IMR-90 (cell line): ENCODE measurements at regions not wholly inside any gene's neighbourhood (a gene's known extent, or its start where the extent isn't known, plus 50 kb on each side); places are given as distances from the start of the nearest gene placed in this dataset.

ENCODE experiments used
- ATAC-seq: fragments of 200-7000 bp; cut with Tn5 transposase; 2 replicates; pipeline ENCODE4 v1.9.1; 2020; ENCODE audit warnings: low read depth, mild to moderate bottlenecking, moderate library complexity
- BruUV-seq: library from RNA; stranded (reverse); fragments of 400-500 nt; replicated peaks from 2 replicates; lab custom pipeline; 2021; lab: Mats Ljungman, UMichigan
- CTCF ChIA-PET: fragments of 300-600 bp; formaldehyde crosslinking; extraction: SDS; loops from one replicate; lab custom pipeline; 2021; ENCODE audit warnings: antibody characterized with exemption; lab: Yijun Ruan, JAX
- POLR2A ChIA-PET: fragments of 300-600 bp; sonication (Branson Sonifier 250); formaldehyde crosslinking; loops from one replicate; lab custom pipeline; 2022; ENCODE audit warnings: antibody characterized with exemption; ENCODE audit not compliant: unreplicated experiment; lab: Charles Lee
- DNase-seq: peaks from one replicate; pipeline ENCODE4 v3.0.0; 2013
- H2AFZ ChIP-seq: replicated peaks from 2 replicates; pipeline ENCODE3; 2013; ENCODE audit warnings: low read length, mild to moderate bottlenecking; ENCODE audit not compliant: poor library complexity
- H2AK5ac ChIP-seq: 2 replicates; pipeline ENCODE4 v1.6.1; 2013; ENCODE audit warnings: low read depth, low read length, inconsistent platforms
- H2AK9ac ChIP-seq: replicated peaks from 2 replicates; pipeline ENCODE3; 2013; ENCODE audit warnings: mild to moderate bottlenecking, low read depth, low read length, moderate library complexity; ENCODE audit not compliant: poor library complexity
- H2BK120ac ChIP-seq: 2 replicates; pipeline ENCODE4 v1.6.1; 2013; ENCODE audit warnings: low read depth, low read length, inconsistent platforms
- H2BK15ac ChIP-seq: 3 replicates; pipeline ENCODE4 v1.6.1; 2013; ENCODE audit warnings: low read depth, low read length, inconsistent platforms
- H2BK20ac ChIP-seq: 2 replicates; pipeline ENCODE4 v1.6.1; 2013; ENCODE audit warnings: low read depth, mild to moderate bottlenecking, inconsistent platforms, low read length, moderate library complexity
- H2BK5ac ChIP-seq: 2 replicates; pipeline ENCODE4 v1.6.1; 2013; ENCODE audit warnings: mild to moderate bottlenecking, low read depth, low read length, inconsistent platforms; ENCODE audit not compliant: poor library complexity, severe bottlenecking
- H3K14ac ChIP-seq: replicated peaks from 2 replicates; pipeline ENCODE4 v1.6.1; 2013; ENCODE audit warnings: low read depth, low read length, inconsistent platforms
- H3K18ac ChIP-seq: 2 replicates; pipeline ENCODE4 v1.6.1; 2013; ENCODE audit warnings: low read depth, low read length, control low read depth
- H3K23ac ChIP-seq: 2 replicates; pipeline ENCODE4 v1.6.1; 2013; ENCODE audit warnings: low read depth, low read length, inconsistent platforms
- H3K27ac ChIP-seq: 2 replicates; pipeline ENCODE4 v1.5.1; 2013; ENCODE audit warnings: mild to moderate bottlenecking, control low read depth, low read length; ENCODE audit not compliant: insufficient read depth
- H3K27me3 ChIP-seq: 2 replicates; pipeline ENCODE4 v1.6.1; 2013; ENCODE audit warnings: low read length; ENCODE audit not compliant: control insufficient read depth, insufficient read depth
- H3K36me3 ChIP-seq: 2 replicates; pipeline ENCODE4 v1.6.1; 2013; ENCODE audit warnings: low read length, mixed read lengths; ENCODE audit not compliant: control insufficient read depth, insufficient read depth
- H3K4ac ChIP-seq: 2 replicates; pipeline ENCODE4 v1.6.1; 2013; ENCODE audit warnings: low read depth, low read length, inconsistent platforms
- H3K4me1 ChIP-seq: 2 replicates; pipeline ENCODE4 v1.6.1; 2013; ENCODE audit warnings: low read length, mixed read lengths; ENCODE audit not compliant: control insufficient read depth, insufficient read depth
- H3K4me2 ChIP-seq: 2 replicates; pipeline ENCODE4 v1.6.1; 2013; ENCODE audit warnings: low read depth, mild to moderate bottlenecking, control low read depth, low read length, moderate library complexity
- H3K4me3 ChIP-seq: 2 replicates; pipeline ENCODE4 v1.5.1; 2013; ENCODE audit warnings: low read depth, mild to moderate bottlenecking, control low read depth, low read length, moderate library complexity; ENCODE audit not compliant: insufficient read depth
- H3K56ac ChIP-seq: 2 replicates; pipeline ENCODE4 v1.6.1; 2013; ENCODE audit warnings: low read length, inconsistent platforms; ENCODE audit not compliant: insufficient read depth; ENCODE audit errors: extremely low read depth
- H3K79me1 ChIP-seq, 2 experiments: 2 replicates each; pipeline ENCODE4 v1.6.1; 2013; ENCODE audit warnings: low read length in 2 of 2, inconsistent platforms in 1 of 2, low read depth in 1 of 2
- H3K9ac ChIP-seq: 2 replicates; pipeline ENCODE4 v1.6.1; 2013; ENCODE audit warnings: low read depth, low read length, control low read depth
- H3K9me1 ChIP-seq: 2 replicates; pipeline ENCODE4 v1.6.1; 2013; ENCODE audit warnings: low read length, inconsistent platforms; ENCODE audit not compliant: insufficient read depth
- H3K9me3 ChIP-seq: 2 replicates; pipeline ENCODE4 v1.6.1; 2013; ENCODE audit warnings: low read length; ENCODE audit not compliant: control insufficient read depth, insufficient read depth
- H4K20me1 ChIP-seq: 2 replicates; pipeline ENCODE4 v1.6.1; 2013; ENCODE audit warnings: low read length, inconsistent platforms; ENCODE audit not compliant: insufficient read depth
- H4K5ac ChIP-seq: 2 replicates; pipeline ENCODE4 v1.6.1; 2013; ENCODE audit warnings: mild to moderate bottlenecking, low read depth, low read length, control low read depth
- H4K8ac ChIP-seq, 2 experiments: 2 replicates each; pipeline ENCODE4 v1.6.1; 2013; ENCODE audit warnings: low read depth in 2 of 2, low read length in 2 of 2, control low read depth in 1 of 2, inconsistent platforms in 1 of 2
- H4K91ac ChIP-seq: 2 replicates; pipeline ENCODE4 v1.6.1; 2013; ENCODE audit warnings: low read depth, low read length, inconsistent platforms; ENCODE audit not compliant: insufficient read depth
- CEBPB ChIP-seq: IDR thresholded peaks from 2 replicates; pipeline ENCODE4 v1.6.1; 2012; ENCODE audit warnings: low read depth, low read length, improper control_type of control experiment
- MAZ ChIP-seq: IDR thresholded peaks from 2 replicates; pipeline ENCODE4 v1.6.1; 2012; ENCODE audit warnings: low read depth, mild to moderate bottlenecking, low read length, improper control_type of control experiment, moderate library complexity, borderline replicate concordance
- NFE2L2 ChIP-seq: fragments of 150-350 bp; IDR thresholded peaks from 2 replicates; pipeline ENCODE4 v1.6.1; 2016; ENCODE audit warnings: low read depth, mild to moderate bottlenecking, low read length
- USF2 ChIP-seq: fragments of 150-350 bp; IDR thresholded peaks from 2 replicates; pipeline ENCODE4 v1.6.1; 2017; ENCODE audit warnings: mild to moderate bottlenecking, antibody characterized with exemption, low read length, low read depth
- WGBS, 2 experiments: methylation state at CpG; one replicate each; pipeline versions ENCODE4 v1.1.5 to v1.1.7; 2013; ENCODE audit warnings: missing lambda C conversion rate in 2 of 2; ENCODE audit not compliant: insufficient read length in 1 of 2; ENCODE audit errors: extremely low coverage in 2 of 2; 5-methylcytosine and 5-hydroxymethylcytosine counted together
- dilution Hi-C: fragments of 300-500 bp; cut with HindIII; formaldehyde crosslinking; loops from one replicate; pipeline ENCODE4 v1.14.3; 2018; ENCODE audit warnings: low sequenced_read_pairs; ENCODE audit not compliant: unreplicated experiment
- in situ Hi-C: fragments of 300-500 bp; cut with MboI; formaldehyde crosslinking; loops from 3 replicates; pipeline ENCODE4 v1.14.3; 2019; ENCODE audit warnings: low sequenced_read_pairs, inconsistent platforms, mixed read lengths
- intact Hi-C: fragments of 100-400 bp; cut with micrococcal nuclease; formaldehyde crosslinking; loops from 2 replicates; pipeline ENCODE4 v1.10.0; 2022

GRCh38 chr11:23429569-23429968 lies 569.3 kb upstream of the CCDC179 start:
- H3K4me3 ChIP-seq, result no peak overlapping the region

More at GRCh38 chr11:23429569-23429968, 569.3 kb upstream of the CCDC179 start:
- CTCF ChIA-PET, result no interaction called here
- no TSS peak for BruUV-seq
- H2BK15ac ChIP-seq, result no peak overlapping the region
- no peak overlapping the region for H2BK20ac ChIP-seq
- H4K20me1 ChIP-seq, result no peaks in the 10 kb centered on the region
- no peak overlapping the region for H3K18ac ChIP-seq
- no peak overlapping the region for H3K27ac ChIP-seq
- H3K9ac ChIP-seq, result no peak overlapping the region
- no peaks in the 10 kb centered on the region for H3K79me1 ChIP-seq
- in situ Hi-C loops, result no loop called here
- no peak overlapping the region for H3K4ac ChIP-seq
- no peak overlapping the region for H2AK9ac ChIP-seq
- H3K36me3 ChIP-seq, result no peaks in the 10 kb centered on the region
- dilution Hi-C loops, result no loop called here
- no peak for ATAC-seq
- H4K5ac ChIP-seq, result no peak overlapping the region
- no peak overlapping the region for H2BK120ac ChIP-seq
- no peaks in the 10 kb centered on the region for H3K9me1 ChIP-seq
- H3K27me3 ChIP-seq, result no peaks in the 10 kb centered on the region
- H4K8ac ChIP-seq, result no peak overlapping the region
- H4K91ac ChIP-seq, result no peak overlapping the region
- no peak overlapping the region for H2AK5ac ChIP-seq
- H3K56ac ChIP-seq, result no peak overlapping the region
- no peak overlapping the region for H2AFZ ChIP-seq
- no CpG with 5 or more reads among the region's 3 CpGs for WGBS, 2 experiments
- no peaks in the 10 kb centered on the region for H3K9me3 ChIP-seq
- H3K23ac ChIP-seq, result no peak overlapping the region
- no peak overlapping the region for H3K4me2 ChIP-seq
- H3K14ac ChIP-seq, result no peak overlapping the region
- DNase-seq, result no peak
- no peak overlapping the region for H2BK5ac ChIP-seq
- POLR2A ChIA-PET, result no interaction called here
- intact Hi-C loops, result no loop called here
- 0 out of 2 replicates have a peak, but pooled peaks cover 1% of the 10 kb centered on the region for H3K4me1 ChIP-seq
- no peak for TF ChIP-seq CEBPB
- no peak for TF ChIP-seq MAZ
- TF ChIP-seq USF2, result no peak
- no peak for TF ChIP-seq NFE2L2
